ACC112 (cell line): ENCODE measurements at regions not wholly inside any gene's neighbourhood (a gene's known extent, or its start where the extent isn't known, plus 50 kb on each side); places are given as distances from the start of the nearest gene placed in this dataset.

Source experiments
- H2AFZ ChIP-seq: fragments of 200-600 bp; sonication (generic); one replicate; pipeline ENCODE4 v1.6.0; 2017; ENCODE audit warnings: antibody characterized with exemption, low read length; ENCODE audit not compliant: unreplicated experiment
- H3K27ac ChIP-seq: fragments of 200-600 bp; sonication (generic); 2 replicates; pipeline ENCODE4 v1.5.1; 2014; ENCODE audit warnings: low read depth, mild to moderate bottlenecking, antibody characterized with exemption, low read length, moderate library complexity
- H3K27me3 ChIP-seq: fragments of 200-600 bp; sonication (generic); 2 replicates; pipeline ENCODE4 v1.6.1; 2014; ENCODE audit warnings: mild to moderate bottlenecking, antibody characterized with exemption, low read length, moderate library complexity, mixed read lengths; ENCODE audit not compliant: insufficient read depth
- H3K36me3 ChIP-seq: fragments of 200-600 bp; sonication (generic); 2 replicates; pipeline ENCODE4 v1.6.1; 2016; ENCODE audit warnings: mild to moderate bottlenecking, antibody characterized with exemption, low read length, moderate library complexity, mixed read lengths; ENCODE audit not compliant: insufficient read depth
- H3K4me1 ChIP-seq: fragments of 200-600 bp; sonication (generic); one replicate; pipeline ENCODE4 v1.6.1; 2016; ENCODE audit warnings: low read length, mixed read lengths; ENCODE audit not compliant: insufficient read depth, unreplicated experiment, control insufficient read depth
- H3K4me3 ChIP-seq: fragments of 200-600 bp; sonication (generic); 2 replicates; pipeline ENCODE4 v1.5.1; 2014; ENCODE audit warnings: mild to moderate bottlenecking, low read depth, low read length
- H3K79me2 ChIP-seq: fragments of 200-600 bp; sonication (generic); one replicate; pipeline ENCODE4 v1.6.0; 2016; ENCODE audit warnings: low read length; ENCODE audit not compliant: control insufficient read depth, unreplicated experiment, insufficient read depth

DNA sequence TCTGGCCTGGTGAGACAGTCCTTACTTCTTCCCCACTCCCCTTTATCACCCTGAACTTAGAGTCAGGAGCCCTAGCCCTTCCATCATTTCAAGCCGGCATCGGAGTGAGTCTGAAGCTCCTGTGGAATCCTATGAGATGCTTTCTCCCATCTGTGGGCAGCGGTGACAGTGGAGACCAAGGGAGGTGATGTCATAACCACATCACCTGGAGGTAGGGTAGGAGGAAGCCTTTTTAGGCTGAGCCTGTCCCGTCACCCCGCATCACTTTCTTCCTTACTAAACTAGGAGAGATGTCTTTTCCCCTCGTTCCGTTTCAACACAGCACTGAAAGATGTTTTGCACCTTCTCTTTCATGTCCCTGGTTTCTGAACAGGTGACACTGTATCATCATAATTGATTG, 124.1 kb upstream of the WWC1 start:
- Histone ChIP-seq H3K27me3 (peaks cover 5% of the 10 kb centered on the region; the same call in 1 of the 2 replicates), H3K27ac (no peak overlapping the region), H2AFZ (no peak overlapping the region), H3K4me3 (no peak overlapping the region), H3K79me2 (no peaks in the 10 kb centered on the region), H3K4me1 (no peaks in the 10 kb centered on the region), H3K36me3 (no peaks in the 10 kb centered on the region)

DNA sequence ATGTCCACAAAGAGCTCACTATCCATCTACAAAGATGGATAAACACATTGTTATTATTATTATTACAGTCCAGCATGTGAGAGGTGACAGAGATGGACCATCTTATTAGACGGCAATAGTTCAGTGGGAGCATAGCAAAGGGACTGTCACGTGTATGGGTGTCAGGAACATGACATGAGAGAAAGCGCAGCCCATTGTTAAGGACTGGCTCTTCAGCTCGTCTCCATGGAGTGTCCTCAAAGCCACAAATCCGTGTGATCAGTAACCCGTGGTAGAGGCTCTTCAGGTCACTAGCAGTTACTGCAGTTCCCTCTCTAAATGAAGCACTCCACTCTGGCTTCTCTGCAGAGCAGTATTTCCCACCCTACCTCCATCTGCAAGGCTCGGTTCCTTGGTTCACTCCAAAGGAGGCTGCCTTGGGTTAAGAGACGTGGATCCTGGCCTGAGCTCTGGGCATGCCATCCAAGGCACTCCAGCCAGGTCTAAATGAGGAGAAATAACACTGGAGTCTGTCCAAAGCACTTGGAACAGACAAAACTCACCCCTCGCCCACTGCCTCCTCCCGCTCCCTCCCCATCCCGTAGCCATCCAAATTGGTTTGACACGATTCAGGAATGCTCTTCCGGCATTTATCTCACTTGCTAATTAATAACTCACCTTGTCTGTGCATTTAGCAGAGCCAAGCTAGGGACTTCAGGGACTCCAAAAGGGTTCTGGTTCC, 122.3 kb upstream of the WWC1 start:
- Histone ChIP-seq H3K4me3 (no peak overlapping the region), H3K36me3 (no peaks in the 10 kb centered on the region), H3K27me3 (peaks cover 5% of the 10 kb centered on the region; the same call in 1 of the 2 replicates), H3K4me1 (no peaks in the 10 kb centered on the region), H3K27ac (no peak overlapping the region), H3K79me2 (no peaks in the 10 kb centered on the region), H2AFZ (no peak overlapping the region)

DNA sequence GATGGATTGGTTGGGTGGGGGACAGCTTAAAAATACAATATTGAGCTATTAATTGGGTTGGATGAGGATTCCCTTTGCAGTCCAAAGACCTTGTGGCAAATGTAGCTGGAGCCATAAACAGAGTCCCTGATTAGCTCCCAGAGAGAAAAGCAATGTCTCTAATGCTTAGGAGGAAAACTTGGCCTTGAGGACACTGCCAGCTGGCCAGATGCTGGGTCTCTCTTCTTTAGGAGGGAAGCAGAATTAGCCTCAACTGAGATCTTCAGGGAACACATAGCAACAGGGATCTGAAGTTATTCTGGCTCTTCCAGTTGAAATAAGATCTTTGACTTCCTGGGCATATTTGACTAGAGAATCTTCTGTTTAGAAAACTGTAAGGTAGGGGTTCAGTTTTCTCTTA, 121.7 kb upstream of the WWC1 start:
- Histone ChIP-seq H3K27me3 (peaks cover 5% of the 10 kb centered on the region; the same call in 1 of the 2 replicates), H3K27ac (no peak overlapping the region), H3K36me3 (no peaks in the 10 kb centered on the region), H3K79me2 (no peaks in the 10 kb centered on the region), H3K4me1 (no peaks in the 10 kb centered on the region), H2AFZ (no peak overlapping the region), H3K4me3 (no peak overlapping the region)

DNA sequence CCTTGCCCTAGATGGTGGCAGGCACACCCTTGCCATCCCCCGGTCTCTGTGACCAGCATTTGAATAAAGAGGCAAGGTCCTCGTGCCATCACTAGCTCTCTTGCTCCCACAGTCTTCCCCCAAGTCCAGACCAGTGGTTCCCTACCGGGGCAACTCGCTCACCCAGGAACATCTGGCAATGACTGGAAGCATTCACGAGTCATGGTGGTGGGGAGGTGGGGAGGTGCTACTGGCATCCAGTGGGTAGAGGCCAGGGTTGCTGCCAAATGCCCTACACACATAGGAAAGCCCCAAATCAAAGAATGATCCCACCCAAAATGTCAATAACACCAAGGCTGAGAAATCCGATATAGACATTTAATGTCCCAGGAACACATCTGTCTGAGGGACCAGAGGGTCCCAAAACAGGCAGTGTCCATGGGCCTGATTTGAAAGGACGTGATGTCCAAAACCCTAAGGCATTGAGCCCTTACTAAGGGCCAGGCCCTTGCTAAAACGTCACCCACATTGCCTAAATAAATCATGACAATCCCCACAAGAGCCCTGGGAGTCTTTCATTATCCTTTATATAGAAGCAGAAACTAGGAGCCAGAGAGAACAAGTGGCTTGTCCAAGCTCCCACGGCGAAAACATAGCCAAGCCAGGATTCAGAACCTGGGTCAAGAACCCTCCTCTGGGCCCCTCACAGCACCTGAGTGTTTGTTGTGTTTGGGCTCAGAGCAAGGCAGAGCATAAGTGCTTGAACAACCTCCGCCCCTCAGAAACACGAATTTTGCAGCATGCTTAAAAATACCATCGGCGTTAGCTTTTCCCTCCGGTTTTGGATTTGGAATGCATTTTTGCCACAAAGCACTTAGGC, 119.3 kb upstream of the WWC1 start:
- Histone ChIP-seq H2AFZ (no peak overlapping the region), H3K79me2 (no peaks in the 10 kb centered on the region), H3K4me3 (no peak overlapping the region), H3K27me3 (peaks cover 5% of the 10 kb centered on the region; the same call in 1 of the 2 replicates), H3K4me1 (no peaks in the 10 kb centered on the region), H3K36me3 (no peaks in the 10 kb centered on the region), H3K27ac (no peak overlapping the region)

DNA sequence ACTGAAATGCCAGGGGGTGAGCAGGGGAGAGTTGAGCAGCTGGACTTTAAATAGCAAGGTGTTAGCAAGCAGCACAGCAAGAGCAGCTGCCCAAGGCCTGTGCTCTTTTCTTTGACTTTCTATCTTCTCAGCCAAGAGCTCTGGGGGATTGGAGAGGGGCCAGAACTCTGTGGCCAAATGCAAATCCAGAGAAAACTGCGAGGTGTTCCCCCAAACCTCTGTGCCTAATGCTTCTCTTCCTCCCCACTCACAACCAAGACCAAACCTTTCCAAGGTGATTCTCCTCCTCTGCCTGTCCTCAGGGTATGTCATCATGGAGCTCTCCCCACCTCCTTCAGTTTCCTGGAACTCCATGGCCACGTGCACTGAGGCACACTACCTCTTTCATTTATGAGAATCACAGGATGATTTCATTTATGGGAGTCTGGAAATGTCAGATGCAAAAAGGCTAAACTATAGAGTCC, 118.7 kb upstream of the WWC1 start:
- no peak overlapping the region for H3K27ac ChIP-seq
- no peaks in the 10 kb centered on the region for H3K4me1 ChIP-seq
- no peaks in the 10 kb centered on the region for H3K36me3 ChIP-seq
- H2AFZ ChIP-seq, result no peak overlapping the region
- no peak overlapping the region for H3K4me3 ChIP-seq
- no peaks in the 10 kb centered on the region for H3K79me2 ChIP-seq
- H3K27me3 ChIP-seq, result peaks cover 5% of the 10 kb centered on the region; the same call in 1 of the 2 replicates

DNA sequence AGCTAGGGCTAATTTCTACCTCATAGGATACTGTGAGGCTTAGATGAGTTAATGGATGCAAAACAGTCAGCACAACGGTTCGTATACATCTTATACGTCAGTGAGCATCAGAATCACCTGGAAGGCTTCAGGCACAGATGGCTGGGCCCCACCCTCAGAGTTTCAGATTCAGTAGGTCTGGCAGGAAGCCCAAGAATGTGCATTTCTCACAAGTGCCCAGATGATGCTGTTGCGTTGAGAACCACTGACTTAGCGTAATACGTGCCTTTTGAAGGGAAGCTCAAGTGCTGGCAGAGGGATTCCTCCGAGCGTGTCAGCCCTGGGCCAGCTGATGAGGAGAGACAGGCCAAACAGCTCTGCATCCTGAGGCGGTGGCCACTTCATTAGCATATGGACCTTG, 117.1 kb upstream of the WWC1 start:
- no peaks in the 10 kb centered on the region for H3K79me2 ChIP-seq
- no peak overlapping the region for H3K27ac ChIP-seq
- H3K36me3 ChIP-seq, result no peaks in the 10 kb centered on the region
- H2AFZ ChIP-seq, result no peak overlapping the region
- H3K4me3 ChIP-seq, result no peak overlapping the region
- no peaks in the 10 kb centered on the region for H3K4me1 ChIP-seq
- no peaks in the 10 kb centered on the region for H3K27me3 ChIP-seq

DNA sequence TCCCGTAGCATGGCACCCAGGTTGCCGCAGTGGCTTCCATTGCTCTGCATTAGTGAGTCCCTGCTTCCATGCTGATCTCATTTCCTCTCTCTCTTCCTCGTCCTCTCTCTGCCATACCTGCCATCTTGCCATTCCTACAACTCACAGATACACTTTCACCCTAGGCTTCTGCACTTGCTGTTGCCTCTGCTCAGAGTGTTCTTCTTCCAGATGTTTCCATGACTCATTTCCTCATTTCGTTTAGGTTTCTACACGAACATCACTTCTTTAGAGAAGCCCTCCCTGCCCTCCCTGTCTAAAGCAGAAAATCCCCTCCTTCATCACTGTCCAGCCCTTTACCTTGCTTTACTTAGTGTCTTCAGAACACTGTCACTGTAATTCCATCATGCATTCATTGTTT, 115.2 kb upstream of the WWC1 start:
- H3K79me2 ChIP-seq, result no peaks in the 10 kb centered on the region

DNA sequence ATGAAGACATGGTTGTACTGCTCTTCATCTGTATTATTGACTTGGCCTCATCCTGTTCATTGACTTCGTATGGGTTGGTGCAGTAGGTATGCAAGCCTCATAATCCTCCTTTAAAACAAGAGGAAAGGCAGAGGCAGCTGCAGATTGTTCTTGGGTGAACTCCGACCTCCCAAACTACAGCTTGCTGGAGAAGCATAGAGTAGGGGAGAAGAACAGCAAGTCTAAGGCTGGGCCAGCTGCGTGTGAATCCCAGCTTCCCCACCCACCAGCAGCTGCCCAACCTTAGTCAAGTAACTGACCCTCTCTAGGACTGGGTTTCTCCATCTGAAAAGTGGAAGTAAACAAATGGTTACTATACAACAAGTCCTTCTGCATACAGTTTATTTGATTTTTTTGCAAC, 114.5 kb upstream of the WWC1 start:
- no peaks in the 10 kb centered on the region for H3K36me3 ChIP-seq
- H3K79me2 ChIP-seq, result no peaks in the 10 kb centered on the region

More for the DNA sequence above, 115.2 kb upstream of the WWC1 start:
- H3K27me3 ChIP-seq, result no peaks in the 10 kb centered on the region
- H2AFZ ChIP-seq, result no peak overlapping the region
- H3K4me3 ChIP-seq, result no peak overlapping the region
- H3K27ac ChIP-seq, result no peak overlapping the region
- no peaks in the 10 kb centered on the region for H3K36me3 ChIP-seq
- H3K4me1 ChIP-seq, result no peaks in the 10 kb centered on the region

DNA sequence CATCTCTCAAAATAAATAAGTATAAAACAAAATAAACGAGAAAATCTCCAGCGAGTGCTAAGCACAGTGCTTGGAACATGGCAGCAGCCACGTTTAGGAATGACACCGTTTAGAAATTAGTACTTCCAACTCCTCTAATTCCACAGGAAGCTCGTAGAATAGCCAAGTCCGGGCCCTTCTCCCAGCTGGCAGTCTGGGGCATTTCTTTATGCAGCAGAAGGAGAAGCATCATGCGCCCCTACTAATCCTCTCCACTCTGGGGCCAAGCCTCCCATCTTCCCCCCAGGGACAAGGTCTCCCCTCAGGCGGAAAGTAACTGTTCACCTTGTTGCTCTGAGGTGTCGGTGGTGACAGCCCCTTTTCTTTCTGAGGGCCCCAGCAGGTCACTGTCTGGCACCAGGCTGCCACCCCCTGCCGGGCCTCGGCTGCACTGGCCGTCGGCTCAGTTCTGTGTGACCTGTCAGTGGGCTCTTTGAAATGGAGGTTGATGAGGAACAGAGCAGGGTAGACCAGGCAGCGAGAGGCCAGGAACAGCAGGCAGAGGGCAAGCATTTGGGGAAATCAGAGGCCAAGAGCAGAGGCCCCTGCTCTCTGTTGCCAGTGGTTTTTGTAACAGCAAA, 113.5 kb upstream of the WWC1 start:
- Histone ChIP-seq H3K4me3 (no peak overlapping the region), H3K27me3 (no peaks in the 10 kb centered on the region), H3K79me2 (no peaks in the 10 kb centered on the region), H3K27ac (no peak overlapping the region), H3K36me3 (no peaks in the 10 kb centered on the region), H2AFZ (no peak overlapping the region), H3K4me1 (no peaks in the 10 kb centered on the region)

More for the DNA sequence above, 114.5 kb upstream of the WWC1 start:
- H3K4me3 ChIP-seq, result no peak overlapping the region
- no peak overlapping the region for H3K27ac ChIP-seq
- H3K27me3 ChIP-seq, result no peaks in the 10 kb centered on the region
- H3K4me1 ChIP-seq, result no peaks in the 10 kb centered on the region
- no peak overlapping the region for H2AFZ ChIP-seq

DNA sequence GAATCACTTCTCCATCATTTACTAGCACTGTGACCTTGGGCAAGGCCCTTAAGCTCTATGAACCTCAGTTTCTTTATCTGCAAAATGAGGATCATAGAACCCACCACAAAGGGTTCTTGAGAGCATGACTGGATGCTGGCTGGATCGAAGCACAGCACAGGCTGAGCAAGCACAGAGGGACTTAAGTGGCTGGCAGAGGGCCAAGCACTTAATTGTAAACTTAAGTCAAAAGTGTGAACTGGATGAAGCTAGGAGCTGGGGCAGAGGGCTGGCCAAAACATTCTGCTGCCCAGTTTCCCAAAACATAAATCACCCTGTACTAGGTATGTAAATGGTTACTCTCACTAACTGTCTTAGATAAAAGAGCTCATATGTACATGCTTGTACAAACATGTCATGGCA, 112.3 kb upstream of the WWC1 start:
- no peak overlapping the region for H2AFZ ChIP-seq
- H3K4me3 ChIP-seq, result no peak overlapping the region

More for the DNA sequence above, 112.3 kb upstream of the WWC1 start:
- no peaks in the 10 kb centered on the region for H3K4me1 ChIP-seq
- no peaks in the 10 kb centered on the region for H3K27me3 ChIP-seq
- no peak overlapping the region for H3K27ac ChIP-seq
- H3K79me2 ChIP-seq, result no peaks in the 10 kb centered on the region
- no peaks in the 10 kb centered on the region for H3K36me3 ChIP-seq
